LNCaP clone FGC (cell line): ENCODE measurements at regions not wholly inside any gene's neighbourhood (a gene's known extent, or its start where the extent isn't known, plus 50 kb on each side); places are given as distances from the start of the nearest gene placed in this dataset.

ENCODE experiments used
- DNase-seq: peaks from one replicate; pipeline ENCODE4 v3.0.0-alpha.2; 2011; ENCODE audit warnings: low read depth
- H3K4me3 ChIP-seq: 2 replicates; pipeline ENCODE4 v1.5.1; 2011; ENCODE audit warnings: mild to moderate bottlenecking, low read depth, low read length, control low read depth
- CTCF ChIP-seq: IDR thresholded peaks from 2 replicates; pipeline ENCODE4 v1.5.1; 2012; ENCODE audit warnings: mild to moderate bottlenecking; ENCODE audit not compliant: control insufficient read depth, insufficient read depth; ENCODE audit errors: extremely low read depth

GRCh38 chr17:5820721-5821456 lies 236.6 kb upstream of the NLRP1 start:
- DNase-seq, result no peak
- H3K4me3 ChIP-seq, result no peak overlapping the region
- no peak for TF ChIP-seq CTCF

DNA sequence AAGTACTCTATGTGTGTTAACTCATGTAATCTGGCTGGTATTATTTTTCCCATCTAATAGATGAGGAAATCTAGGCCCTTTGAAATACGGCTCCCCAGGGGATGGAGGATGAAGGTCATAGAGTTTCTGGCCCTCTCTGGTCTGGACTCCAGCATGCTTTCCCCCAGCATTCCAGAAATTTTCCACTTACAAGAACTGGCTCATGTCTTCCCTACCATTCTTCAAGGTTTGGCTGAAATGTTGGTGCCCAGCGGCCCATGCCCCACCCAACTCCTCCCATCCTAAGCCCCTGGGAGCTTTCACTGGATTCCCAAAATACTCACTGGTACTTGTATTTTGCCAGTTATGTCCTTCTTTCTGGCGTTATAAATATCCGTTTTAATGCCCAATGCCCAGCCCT lies 237.5 kb upstream of the NLRP1 start:
- TF ChIP-seq CTCF, result no peak
- no peak for DNase-seq
- no peak overlapping the region for H3K4me3 ChIP-seq

DNA sequence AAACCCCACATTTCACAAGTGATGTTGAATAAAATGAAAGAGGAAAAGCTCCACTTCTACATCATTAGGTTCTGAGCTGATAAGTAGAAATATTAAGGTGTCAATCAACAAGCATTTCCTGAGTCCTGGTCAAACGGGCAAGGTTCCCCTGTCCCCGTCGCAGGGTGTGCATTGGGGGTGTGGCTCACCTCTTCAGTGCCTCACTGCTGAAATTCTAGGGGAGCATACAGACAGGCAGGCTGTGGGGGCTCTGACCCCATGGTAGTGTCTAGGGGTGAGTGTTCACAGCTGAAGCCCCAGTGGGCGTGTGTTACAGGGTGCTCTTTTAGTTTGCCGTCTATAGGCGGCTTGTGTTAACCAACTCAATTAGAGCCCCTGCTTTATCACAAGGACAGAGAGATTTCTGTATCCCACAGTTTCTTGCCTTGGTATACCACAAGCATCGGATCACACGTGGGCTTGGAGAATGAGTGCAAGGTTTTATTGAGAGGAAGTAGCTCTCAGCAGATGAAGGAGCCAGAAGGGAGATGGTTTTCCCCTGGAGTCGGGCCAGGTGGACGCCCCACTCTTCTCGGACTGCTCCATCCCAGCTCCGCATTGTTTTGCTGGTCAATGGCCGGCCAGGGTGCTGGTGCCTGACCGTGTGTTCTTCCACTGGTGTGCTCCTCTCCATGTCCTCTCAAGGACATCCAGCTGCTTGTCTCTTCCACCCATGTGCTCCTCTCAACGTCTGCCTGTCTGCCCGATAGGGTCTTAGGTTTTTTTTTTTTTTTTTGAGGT lies 238.2 kb upstream of the NLRP1 start:
- DNase-seq, result no peak
- no peak overlapping the region for H3K4me3 ChIP-seq
- TF ChIP-seq CTCF, result no peak

DNA sequence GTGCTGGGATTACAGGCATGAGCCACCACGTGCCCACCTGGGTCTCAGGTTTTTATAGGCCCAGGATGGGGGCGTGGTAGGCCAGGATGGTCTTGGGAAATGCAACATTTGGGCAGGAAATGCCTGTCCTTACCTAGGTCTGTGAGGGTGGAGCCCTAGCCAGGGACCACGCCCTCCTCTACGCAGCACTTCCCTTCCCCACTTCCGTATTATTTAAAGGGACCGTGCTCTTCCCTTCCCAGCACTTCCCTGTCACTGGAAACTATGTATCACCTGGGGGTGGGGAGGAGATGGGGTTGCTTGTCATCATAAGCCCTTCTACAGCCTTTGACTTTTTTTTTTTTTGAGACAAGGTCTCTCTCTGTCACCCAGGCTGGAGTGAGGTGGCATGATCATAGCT lies 238.9 kb upstream of the NLRP1 start:
- TF ChIP-seq CTCF, result no peak
- no peak overlapping the region for H3K4me3 ChIP-seq
- no peak for DNase-seq

- no peak overlapping the region for H3K4me3 ChIP-seq
- no peak for DNase-seq
- TF ChIP-seq CTCF, result no peak
Measured at GRCh38 chr17:5825717-5826330, 241.5 kb upstream of the NLRP1 start.

GRCh38 chr17:5826384-5826783 lies 242.1 kb upstream of the NLRP1 start:
- no peak overlapping the region for H3K4me3 ChIP-seq
- DNase-seq, result no peak

More at GRCh38 chr17:5826384-5826783, 242.1 kb upstream of the NLRP1 start:
- TF ChIP-seq CTCF, result no peak
